Heart left ventricle (tissue), 16 donors: ENCODE measurements at regions not wholly inside any gene's neighbourhood (a gene's known extent, or its start where the extent isn't known, plus 50 kb on each side); places are given as distances from the start of the nearest gene placed in this dataset.
"Not testable (repeated sequence)": the region's sequence is repeated elsewhere in the genome, so short reads cannot be mapped to it uniquely, and the experiment has no call there.

ENCODE experiments used
- ATAC-seq, 4 donors: fragments of 200-7000 bp; cut with Tn5 transposase; one replicate each; pipeline ENCODE4 v1.9.1; 2020 to 2022; ENCODE audit warnings: moderate library complexity in 4 of 4, mild to moderate bottlenecking in 3 of 4, moderate number of reproducible peaks in 1 of 4
- DNase-seq, 5 donors: peaks; one replicate each; pipeline ENCODE4 v3.0.0-alpha.2; 2020
- H3K27ac ChIP-seq, 12 donors: fragments of 200-600 bp; sonication (generic) in 4 of 12; one replicate each; pipeline versions ENCODE4 v1.5.0 to v1.8.0; 2016 to 2022; ENCODE audit warnings: mild to moderate bottlenecking in 2 of 12
- H3K27me3 ChIP-seq, 9 donors: fragments of 200-600 bp; sonication (generic) in 2 of 9; one replicate each; pipeline versions ENCODE4 v1.5.1 to v1.8.0; 2016 to 2022; ENCODE audit warnings: mild to moderate bottlenecking in 3 of 9
- H3K36me3 ChIP-seq, 9 donors: fragments of 200-600 bp; sonication (generic) in 2 of 9; one replicate each; pipeline versions ENCODE4 v1.5.0 to v1.8.0; 2018 to 2022; ENCODE audit warnings: mild to moderate bottlenecking in 2 of 9
- H3K4me1 ChIP-seq, 12 donors: fragments of 200-600 bp; sonication (generic) in 4 of 12; one replicate each; pipeline versions ENCODE4 v1.5.0 to v1.8.0; 2016 to 2022; ENCODE audit warnings: mild to moderate bottlenecking in 3 of 12
- H3K4me3 ChIP-seq, 12 donors: fragments of 200-600 bp; sonication (generic) in 4 of 12; one replicate each; pipeline versions ENCODE4 v1.5.0 to v1.8.0; 2017 to 2022; ENCODE audit warnings: mild to moderate bottlenecking in 9 of 12, moderate library complexity in 4 of 12
- H3K9me3 ChIP-seq, 12 donors: fragments of 200-600 bp; sonication (generic) in 4 of 12; one replicate each; pipeline versions ENCODE4 v1.5.0 to v1.8.0; 2016 to 2022; ENCODE audit warnings: mild to moderate bottlenecking in 1 of 12
- POLR2A ChIP-seq, 2 donors: fragments of 450-650 bp; IDR thresholded peaks; one replicate each; pipeline ENCODE4 v1.6.1; 2017; ENCODE audit warnings: antibody characterized with exemption in 2 of 2, mild to moderate bottlenecking in 2 of 2, moderate library complexity in 2 of 2
- whole genome bisulfite sequencing, 4 donors: extraction: QIAGEN DNeasy Blood & Tissue Kit in 2 of 4; methylation state at CpG; one replicate each; pipeline versions ENCODE4 v1.1.5 to v1.1.7; 2013 to 2018; 5-methylcytosine and 5-hydroxymethylcytosine counted together
- intact Hi-C, 10 donors: fragments of 100-400 bp; cut with DNase I; formaldehyde crosslinking; loops; one replicate each; pipeline versions ENCODE4 v1.11.1 to v1.14.2; 2022
- TF ChIP-seq, protein P1 (sequence below), 12 donors: fragments of 200-600 bp; sonication (generic) in 4 of 12; IDR thresholded peaks; one replicate each; pipeline versions ENCODE4 v1.5.0 to v1.8.0; 2018 to 2022; ENCODE audit warnings: antibody characterized with exemption in 12 of 12, mild to moderate bottlenecking in 5 of 12
- donor health status: ischemic (EF 13 %, LVEDD 7.1; RV severe dilation, severe dysfunction).
- donor health status: healthy with polysubstance abuse.
- donor health status: DM: no; HTN: yes; CAD: no.
- donor health status: DM: no; HTN: no; CAD: no.
- donor health status: ischemic (EF 25% LVEDD 6.9; RV normal size, moderate dysfunction).
- donor health status: ischemic (EF 25% LVEDD 5.7; RV mildly dilated, moderate dysfunction).
- donor health status: healthy.
- donor health status: DM: yes; HTN: yes; CAD: no.
- donor health status: ischemic (EF 35%, LVEDD 5.7; RV mildly dilated, moderate dysfunction).
- donor health status: nonischemic (EF 11% LVEDD 7.7; RV severe dilation, severe dysfunction).
- donor health status: DM: yes; HTN: yes; CAD: no.
- donor health status: PGD.
- donor health status: ischemic (EF 29% LVEDD 5.4; RV normal size, mild dysfunction).
- donor health status: nonischemic (EF 23%, LVEDD 6.1; RV moderate dilation, normal function).

DNA sequence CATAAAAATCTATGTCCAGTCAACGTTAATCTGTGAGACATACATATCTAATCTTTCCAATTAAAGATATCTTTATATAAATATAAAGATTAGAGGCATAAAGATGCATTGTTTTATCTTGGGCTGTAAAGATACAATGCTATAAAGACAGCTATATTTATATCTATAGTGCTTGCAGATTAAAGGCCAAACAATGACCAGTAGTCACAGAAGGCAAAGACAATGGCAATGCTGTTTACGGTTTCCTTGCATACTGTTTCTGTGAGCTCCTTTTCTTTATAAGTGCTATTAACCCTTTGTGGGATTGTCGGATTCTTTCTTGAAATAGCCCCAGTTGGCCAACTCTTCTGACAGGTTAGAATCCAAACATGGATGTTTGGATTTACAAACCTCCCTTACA lies 85.5 kb upstream of the SALL1 start:
- DNase-seq (no peak), ATAC-seq (no peak)
- H3K4me1 ChIP-seq: no peaks in the 10 kb centered on the region
- peaks cover 0 to 3% (median 0%) of the 10 kb centered on the region in 9 donors for H3K27me3 ChIP-seq
- no peak for TF ChIP-seq POLR2A (IDR thresholded peaks at IDR 0.05)
- TF ChIP-seq, protein P1, sequence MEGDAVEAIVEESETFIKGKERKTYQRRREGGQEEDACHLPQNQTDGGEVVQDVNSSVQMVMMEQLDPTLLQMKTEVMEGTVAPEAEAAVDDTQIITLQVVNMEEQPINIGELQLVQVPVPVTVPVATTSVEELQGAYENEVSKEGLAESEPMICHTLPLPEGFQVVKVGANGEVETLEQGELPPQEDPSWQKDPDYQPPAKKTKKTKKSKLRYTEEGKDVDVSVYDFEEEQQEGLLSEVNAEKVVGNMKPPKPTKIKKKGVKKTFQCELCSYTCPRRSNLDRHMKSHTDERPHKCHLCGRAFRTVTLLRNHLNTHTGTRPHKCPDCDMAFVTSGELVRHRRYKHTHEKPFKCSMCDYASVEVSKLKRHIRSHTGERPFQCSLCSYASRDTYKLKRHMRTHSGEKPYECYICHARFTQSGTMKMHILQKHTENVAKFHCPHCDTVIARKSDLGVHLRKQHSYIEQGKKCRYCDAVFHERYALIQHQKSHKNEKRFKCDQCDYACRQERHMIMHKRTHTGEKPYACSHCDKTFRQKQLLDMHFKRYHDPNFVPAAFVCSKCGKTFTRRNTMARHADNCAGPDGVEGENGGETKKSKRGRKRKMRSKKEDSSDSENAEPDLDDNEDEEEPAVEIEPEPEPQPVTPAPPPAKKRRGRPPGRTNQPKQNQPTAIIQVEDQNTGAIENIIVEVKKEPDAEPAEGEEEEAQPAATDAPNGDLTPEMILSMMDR (IDR thresholded peaks at IDR 0.05): no peak
- H3K9me3 ChIP-seq: no peaks in the 10 kb centered on the region
- H3K4me3 ChIP-seq: no peak overlapping the region
- intact Hi-C loops: no loop called here
- H3K27ac ChIP-seq: no peak overlapping the region
- H3K36me3 ChIP-seq: no peaks in the 10 kb centered on the region
- 32 to 41% (median 35%) methylated on average over 3 of the region's 3 CpGs for WGBS, 4 donors

DNA sequence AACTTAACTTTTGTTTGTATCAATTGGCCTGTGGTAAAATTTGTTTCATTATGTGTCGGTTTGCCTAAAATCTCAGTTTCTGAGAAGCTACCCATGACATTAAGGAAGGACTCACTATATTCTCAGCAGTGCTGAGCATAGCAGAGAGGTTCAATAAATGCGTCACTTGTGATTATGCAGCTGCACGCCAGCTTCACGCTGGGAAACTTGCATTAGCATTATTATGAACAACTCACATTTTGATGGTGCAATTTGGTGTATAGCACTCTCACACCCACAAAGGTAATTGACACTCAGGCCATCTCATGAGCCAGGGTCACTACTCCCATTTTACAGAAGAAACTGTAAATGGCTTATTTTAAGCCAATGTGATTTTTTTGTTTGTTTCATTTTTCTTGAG lies 80.6 kb upstream of the SALL1 start:
- ATAC-seq: no peak
- Histone ChIP-seq H3K36me3 (no peaks in the 10 kb centered on the region), H3K27ac (no peak overlapping the region), H3K9me3 (no peaks in the 10 kb centered on the region), H3K4me1 (no peaks in the 10 kb centered on the region), H3K4me3 (no peak overlapping the region), H3K27me3 (peaks cover 0 to 6% (median 0%) of the 10 kb centered on the region in 9 donors)
- TF ChIP-seq POLR2A (IDR thresholded peaks at IDR 0.05): no peak
- TF ChIP-seq, protein P1 (IDR thresholded peaks at IDR 0.05): no peak
- DNase-seq: no peak
- intact Hi-C loops: no loop called here
- 78 to 86% (median 85%) methylated on average over 4 of the region's 4 CpGs for WGBS, 4 donors

DNA sequence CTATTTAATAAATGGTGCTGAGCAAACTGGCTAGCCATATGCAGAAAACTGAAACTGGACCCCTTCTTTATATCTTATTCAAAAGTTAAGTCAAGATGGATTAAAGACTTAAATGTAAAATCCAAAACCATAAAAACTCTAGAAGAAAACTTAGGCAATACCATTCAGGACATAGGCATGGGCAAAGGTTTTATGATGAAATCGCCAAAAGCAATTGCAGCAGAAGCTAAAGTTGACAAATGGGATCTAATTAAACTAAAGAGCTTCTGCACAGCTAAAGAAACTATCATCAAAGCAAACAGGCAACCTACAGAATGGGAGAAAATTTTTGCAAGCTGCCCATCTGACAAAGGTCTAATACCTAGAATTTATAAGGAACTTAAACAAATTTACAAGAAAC lies 79.0 kb upstream of the SALL1 start:
- WGBS, 4 donors: 67 to 78% (median 73%) methylated on average over 1 of the region's 1 CpG
- H3K4me3 ChIP-seq, H3K4me1 ChIP-seq, ATAC-seq, H3K27ac ChIP-seq, H3K27me3 ChIP-seq, DNase-seq, H3K9me3 ChIP-seq, intact Hi-C loops, H3K36me3 ChIP-seq: not testable (repeated sequence)

DNA sequence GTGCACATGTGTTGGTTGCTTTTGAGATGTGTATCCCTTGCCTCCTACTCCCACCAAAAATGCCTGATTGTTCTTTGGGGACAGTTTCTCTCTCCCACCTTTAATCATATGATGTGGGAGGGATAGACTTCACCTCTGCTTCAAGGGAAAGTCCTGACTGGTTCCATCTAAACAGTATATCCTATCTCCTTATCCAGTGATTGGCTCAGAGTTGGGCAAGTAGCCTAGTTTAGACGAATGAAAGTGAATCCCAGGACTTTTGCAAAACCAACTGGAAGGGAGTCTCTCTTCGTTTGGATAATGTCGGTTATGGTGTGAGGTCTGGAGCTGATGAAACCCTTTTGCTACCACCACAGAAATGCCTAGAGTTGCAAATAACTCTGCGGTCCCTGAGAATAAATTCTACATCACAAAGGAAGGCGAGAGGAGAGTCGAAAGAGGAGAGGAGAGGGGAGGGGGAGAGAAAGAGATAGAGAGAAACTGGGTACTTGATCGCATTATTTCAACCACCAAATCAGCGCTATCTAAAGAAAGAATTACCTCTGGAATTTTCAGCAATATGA lies 77.1 kb upstream of the SALL1 start:
- Histone ChIP-seq H3K36me3 (no peaks in the 10 kb centered on the region), H3K27ac (no peak overlapping the region), H3K4me3 (no peak overlapping the region), H3K27me3 (peaks cover 0 to 4% (median 0%) of the 10 kb centered on the region in 9 donors), H3K9me3 (no peaks in the 10 kb centered on the region), H3K4me1 (no peaks in the 10 kb centered on the region)
- DNase-seq: no peak
- no peak for ATAC-seq
- 55 to 68% (median 60%) methylated on average over 8 of the region's 8 CpGs for WGBS, 4 donors
- TF ChIP-seq, protein P1 (IDR thresholded peaks at IDR 0.05): no peak
- TF ChIP-seq POLR2A (IDR thresholded peaks at IDR 0.05): no peak
- intact Hi-C loops: loop anchor here in 1 of 10 donors (10.0 kb wide), 1 partner anchor 63 kb away; no protein-coding TSS in a partner anchor

DNA sequence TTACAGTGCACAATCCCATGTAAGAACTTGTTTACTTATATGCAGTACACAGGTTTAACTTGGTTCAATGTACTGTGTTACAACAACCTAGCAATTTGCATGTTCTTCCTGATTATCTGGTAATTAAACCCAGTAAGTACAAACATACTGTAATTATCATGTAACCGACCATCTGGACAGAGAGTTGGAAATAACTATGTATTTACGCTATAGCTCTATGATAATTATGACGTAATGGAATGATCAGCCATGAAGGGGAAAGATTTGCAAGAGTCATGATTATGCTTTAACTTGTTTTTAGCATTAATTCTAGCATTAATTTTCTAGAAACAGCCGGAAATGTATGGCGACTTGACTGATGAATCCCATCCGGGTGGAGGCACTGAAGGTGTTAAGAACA lies 74.8 kb upstream of the SALL1 start:
- WGBS, 4 donors: 76 to 87% (median 83%) methylated on average over 6 of the region's 6 CpGs
- no peak for ATAC-seq

More for the DNA sequence above, 74.8 kb upstream of the SALL1 start:
- no peak for DNase-seq
- Histone ChIP-seq H3K36me3 (no peaks in the 10 kb centered on the region), H3K4me1 (no peaks in the 10 kb centered on the region), H3K9me3 (no peaks in the 10 kb centered on the region), H3K27me3 (peaks cover 0 to 4% (median 0%) of the 10 kb centered on the region in 9 donors), H3K27ac (no peak overlapping the region), H3K4me3 (no peak overlapping the region)
- intact Hi-C loops: loop anchor here in 1 of 10 donors (10.0 kb wide), 1 partner anchor 61 kb away; no protein-coding TSS in a partner anchor
- no peak for TF ChIP-seq POLR2A (IDR thresholded peaks at IDR 0.05)
- TF ChIP-seq, protein P1 (IDR thresholded peaks at IDR 0.05): no peak
